ENCODE measurements at regions not wholly inside any gene's neighbourhood (a gene's known extent, or its start where the extent isn't known, plus 50 kb on each side); places are given as distances from the start of the nearest gene placed in this dataset.

DNA sequence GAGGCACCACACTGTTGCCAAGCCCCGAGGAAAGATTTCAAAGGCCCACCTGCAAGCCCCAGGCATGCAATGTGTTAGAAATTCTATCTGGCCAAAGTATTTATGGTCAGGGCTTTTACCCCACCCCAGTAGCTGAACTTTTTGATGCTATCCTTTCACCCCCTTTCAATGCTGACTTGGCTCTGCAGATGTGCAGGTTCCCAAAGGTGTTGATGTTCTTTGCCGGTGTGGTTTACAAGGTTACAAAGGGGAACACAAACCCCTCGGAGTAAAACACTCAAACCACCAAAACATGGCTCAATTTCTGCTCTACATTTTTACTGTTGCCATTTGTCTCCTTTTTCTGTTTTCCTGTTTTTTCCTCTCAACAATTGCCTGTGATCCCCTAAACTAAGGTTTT is 145.4 kb upstream of the BNIP2 start:
- H4K8ac ChIP-seq (ENCODE audit: low read depth, low read length) = no peak overlapping the region
- no peak overlapping the region for H2AFZ ChIP-seq (ENCODE audit: low read length)
- H3K4me2 ChIP-seq (ENCODE audit: insufficient read depth, low read length, poor library complexity, severe bottlenecking) = no peak overlapping the region
- no peak overlapping the region for H4K91ac ChIP-seq (ENCODE audit: low read depth, low read length, poor library complexity)
- DNase-seq (ENCODE audit: low spot score) = no peak
- no peak overlapping the region for H3K14ac ChIP-seq (ENCODE audit: low read length)
- no peak overlapping the region for H2BK120ac ChIP-seq (ENCODE audit: low read depth, low read length)
- no peak overlapping the region for H3K4me3 ChIP-seq (ENCODE audit: low read length in 2 of 2)
- no peak overlapping the region for H3K27ac ChIP-seq (replicated peaks; ENCODE audit: low read length)
- no peak overlapping the region for H3K4ac ChIP-seq (ENCODE audit: low read length)
- H3K27me3 ChIP-seq (ENCODE audit: control insufficient read depth in 3 of 3, insufficient read depth in 3 of 3, low read depth in 1 of 3, low read length in 3 of 3) = peaks cover 0 to 2% (median 0%) of the 10 kb centered on the region in 3 experiments
- no peak overlapping the region for H3K23ac ChIP-seq (ENCODE audit: low read depth, low read length, poor library complexity)
- no peaks in the 10 kb centered on the region for H3K79me1 ChIP-seq (ENCODE audit: low read depth, low read length)
- H3K9ac ChIP-seq (ENCODE audit: low read depth, low read length, poor library complexity) = no peak overlapping the region
- H3K4me1 ChIP-seq (ENCODE audit: control insufficient read depth in 2 of 2, insufficient read depth in 1 of 2, low read depth in 1 of 2, low read length in 2 of 2) = peaks cover 0 to 5% of the 10 kb centered on the region in 2 donors
- H2BK5ac ChIP-seq (ENCODE audit: low read length) = no peak overlapping the region
- H2AK5ac ChIP-seq (ENCODE audit: low read depth, low read length) = no peak overlapping the region
- no peak overlapping the region for H2BK15ac ChIP-seq (ENCODE audit: low read length)
- no peaks in the 10 kb centered on the region for H3K9me3 ChIP-seq (replicated peaks in 1 of 2; ENCODE audit: control insufficient read depth in 2 of 2, insufficient read depth in 1 of 2, low read depth in 1 of 2, low read length in 2 of 2)
- WGBS, 2 donors (ENCODE audit: extremely low coverage in 2 of 2, insufficient read length in 2 of 2, insufficient replicate concordance in 1 of 2) = no CpG with 5 or more reads among the region's 3 CpGs
- no peak overlapping the region for H3K18ac ChIP-seq (ENCODE audit: low read length)
- H2BK12ac ChIP-seq (ENCODE audit: low read length) = no peak overlapping the region
- H3K36me3 ChIP-seq (replicated peaks in 1 of 2; ENCODE audit: control insufficient read depth in 2 of 2, insufficient read depth in 2 of 2, low read length in 2 of 2) = no peaks in the 10 kb centered on the region

DNA sequence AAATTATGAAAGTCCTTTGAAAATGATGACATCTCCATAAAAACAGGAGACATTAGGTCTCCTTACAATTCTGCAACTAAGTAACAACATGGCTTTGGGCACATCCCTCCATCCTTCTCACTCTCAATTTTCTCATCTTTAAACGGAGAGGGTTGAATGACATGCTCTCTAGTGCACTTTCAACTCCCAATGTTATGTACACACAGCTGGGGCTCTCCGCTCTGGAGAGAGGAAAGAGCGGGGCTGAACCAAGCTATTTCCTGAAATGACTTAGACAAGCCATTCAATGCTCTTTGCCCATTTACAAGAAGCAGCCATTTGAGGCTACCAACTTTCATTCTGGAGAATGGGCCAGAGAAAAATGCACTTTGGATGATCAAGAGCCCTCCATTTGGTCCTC is 144.2 kb upstream of the BNIP2 start:
- H2BK12ac ChIP-seq (ENCODE audit: low read length) = no peak overlapping the region
- no peak overlapping the region for H3K23ac ChIP-seq (ENCODE audit: low read depth, low read length, poor library complexity)
- H3K9me3 ChIP-seq (replicated peaks in 1 of 2; ENCODE audit: control insufficient read depth in 2 of 2, insufficient read depth in 1 of 2, low read depth in 1 of 2, low read length in 2 of 2) = no peaks in the 10 kb centered on the region
- no peak overlapping the region for H3K14ac ChIP-seq (ENCODE audit: low read length)
- H3K4ac ChIP-seq (ENCODE audit: low read length) = no peak overlapping the region
- H2AFZ ChIP-seq (ENCODE audit: low read length) = no peak overlapping the region
- no peak overlapping the region for H2BK5ac ChIP-seq (ENCODE audit: low read length)
- no peak overlapping the region for H4K91ac ChIP-seq (ENCODE audit: low read depth, low read length, poor library complexity)
- no peak overlapping the region for H4K8ac ChIP-seq (ENCODE audit: low read depth, low read length)
- no peak overlapping the region for H3K9ac ChIP-seq (ENCODE audit: low read depth, low read length, poor library complexity)
- no peak overlapping the region for H3K18ac ChIP-seq (ENCODE audit: low read length)
- no peak overlapping the region for H3K27ac ChIP-seq (replicated peaks; ENCODE audit: low read length)
- no peaks in the 10 kb centered on the region for H3K79me1 ChIP-seq (ENCODE audit: low read depth, low read length)
- no peak for DNase-seq (ENCODE audit: low spot score)
- H3K4me1 ChIP-seq (ENCODE audit: control insufficient read depth in 2 of 2, insufficient read depth in 1 of 2, low read depth in 1 of 2, low read length in 2 of 2) = peaks cover 0 to 2% of the 10 kb centered on the region in 2 donors
- H3K4me2 ChIP-seq (ENCODE audit: insufficient read depth, low read length, poor library complexity, severe bottlenecking) = no peak overlapping the region
- no CpG with 5 or more reads among the region's 3 CpGs for WGBS, 2 donors (ENCODE audit: extremely low coverage in 2 of 2, insufficient read length in 2 of 2, insufficient replicate concordance in 1 of 2)
- no peak overlapping the region for H3K4me3 ChIP-seq (ENCODE audit: low read length in 2 of 2)
- peaks cover 0 to 7% (median 0%) of the 10 kb centered on the region in 3 experiments for H3K27me3 ChIP-seq (ENCODE audit: control insufficient read depth in 3 of 3, insufficient read depth in 3 of 3, low read depth in 1 of 3, low read length in 3 of 3)
- H2BK120ac ChIP-seq (ENCODE audit: low read depth, low read length) = no peak overlapping the region
- H3K36me3 ChIP-seq (replicated peaks in 1 of 2; ENCODE audit: control insufficient read depth in 2 of 2, insufficient read depth in 2 of 2, low read length in 2 of 2) = no peaks in the 10 kb centered on the region
- H2BK15ac ChIP-seq (ENCODE audit: low read length) = no peak overlapping the region
- H2AK5ac ChIP-seq (ENCODE audit: low read depth, low read length) = no peak overlapping the region

- Histone ChIP-seq H2BK12ac (ENCODE audit: low read length) (no peak overlapping the region), H3K27ac (replicated peaks; ENCODE audit: low read length) (no peak overlapping the region), H3K79me1 (ENCODE audit: low read depth, low read length) (no peaks in the 10 kb centered on the region), H3K23ac (ENCODE audit: low read depth, low read length, poor library complexity) (no peak overlapping the region), H2AFZ (ENCODE audit: low read length) (no peak overlapping the region), H3K4me1 (ENCODE audit: control insufficient read depth in 2 of 2, insufficient read depth in 1 of 2, low read depth in 1 of 2, low read length in 2 of 2) (no peaks in the 10 kb centered on the region), H2BK15ac (ENCODE audit: low read length) (no peak overlapping the region), H3K27me3 (ENCODE audit: control insufficient read depth in 3 of 3, insufficient read depth in 3 of 3, low read depth in 1 of 3, low read length in 3 of 3) (peaks cover 0 to 7% (median 0%) of the 10 kb centered on the region in 3 experiments), H2BK5ac (ENCODE audit: low read length) (no peak overlapping the region), H3K18ac (ENCODE audit: low read length) (no peak overlapping the region), H4K91ac (ENCODE audit: low read depth, low read length, poor library complexity) (no peak overlapping the region), H3K14ac (ENCODE audit: low read length) (no peak overlapping the region), H2AK5ac (ENCODE audit: low read depth, low read length) (no peak overlapping the region), H3K4me3 (ENCODE audit: low read length in 2 of 2) (no peak overlapping the region), H3K9me3 (replicated peaks in 1 of 2; ENCODE audit: control insufficient read depth in 2 of 2, insufficient read depth in 1 of 2, low read depth in 1 of 2, low read length in 2 of 2) (no peaks in the 10 kb centered on the region), H3K4me2 (ENCODE audit: insufficient read depth, low read length, poor library complexity, severe bottlenecking) (no peak overlapping the region), H2BK120ac (ENCODE audit: low read depth, low read length) (no peak overlapping the region), H3K9ac (ENCODE audit: low read depth, low read length, poor library complexity) (no peak overlapping the region), H3K36me3 (replicated peaks in 1 of 2; ENCODE audit: control insufficient read depth in 2 of 2, insufficient read depth in 2 of 2, low read length in 2 of 2) (no peaks in the 10 kb centered on the region), H3K4ac (ENCODE audit: low read length) (no peak overlapping the region), H4K8ac (ENCODE audit: low read depth, low read length) (no peak overlapping the region)
- WGBS, 2 donors (ENCODE audit: extremely low coverage in 2 of 2, insufficient read length in 2 of 2, insufficient replicate concordance in 1 of 2) = no CpG with 5 or more reads among the region's 5 CpGs
- DNase-seq (ENCODE audit: low spot score) = no peak
Measured at GRCh38 chr15:59830873-59831272, 141.8 kb upstream of the BNIP2 start.

DNA sequence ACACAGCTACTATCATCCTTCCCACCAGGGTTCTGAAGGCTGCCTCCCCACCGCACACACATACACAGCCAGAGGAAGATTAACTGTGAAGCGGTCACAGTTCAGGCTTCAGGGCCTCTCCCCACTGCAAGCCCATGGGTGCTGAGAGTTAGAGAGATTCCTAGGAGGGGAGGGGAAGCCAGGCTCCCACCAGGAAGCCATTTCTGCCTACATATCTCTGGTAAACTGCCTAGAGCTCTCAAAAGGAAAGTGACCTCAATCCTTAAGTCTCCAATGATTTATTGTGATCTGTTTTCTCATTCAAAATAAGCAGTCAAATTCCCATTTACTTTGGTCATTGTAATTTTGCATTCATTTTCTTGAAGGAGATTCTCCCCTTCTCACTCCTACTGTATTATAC is 141.0 kb upstream of the BNIP2 start:
- H2BK12ac ChIP-seq (ENCODE audit: low read length) = no peak overlapping the region
- H2BK15ac ChIP-seq (ENCODE audit: low read length) = no peak overlapping the region
- no peaks in the 10 kb centered on the region for H3K36me3 ChIP-seq (replicated peaks in 1 of 2; ENCODE audit: control insufficient read depth in 2 of 2, insufficient read depth in 2 of 2, low read length in 2 of 2)
- no peak overlapping the region for H4K8ac ChIP-seq (ENCODE audit: low read depth, low read length)
- no peak overlapping the region for H3K14ac ChIP-seq (ENCODE audit: low read length)
- no peak overlapping the region for H2AFZ ChIP-seq (ENCODE audit: low read length)
- H3K4me3 ChIP-seq (ENCODE audit: low read length in 2 of 2) = no peak overlapping the region
- H3K4me2 ChIP-seq (ENCODE audit: insufficient read depth, low read length, poor library complexity, severe bottlenecking) = no peak overlapping the region
- no peak overlapping the region for H3K9ac ChIP-seq (ENCODE audit: low read depth, low read length, poor library complexity)
- no peak overlapping the region for H4K91ac ChIP-seq (ENCODE audit: low read depth, low read length, poor library complexity)
- H3K4ac ChIP-seq (ENCODE audit: low read length) = no peak overlapping the region
- H2BK120ac ChIP-seq (ENCODE audit: low read depth, low read length) = no peak overlapping the region
- DNase-seq (ENCODE audit: low spot score) = no peak
- H3K23ac ChIP-seq (ENCODE audit: low read depth, low read length, poor library complexity) = no peak overlapping the region
- H3K79me1 ChIP-seq (ENCODE audit: low read depth, low read length) = no peaks in the 10 kb centered on the region
- no peak overlapping the region for H2AK5ac ChIP-seq (ENCODE audit: low read depth, low read length)
- no peaks in the 10 kb centered on the region for H3K4me1 ChIP-seq (ENCODE audit: control insufficient read depth in 2 of 2, insufficient read depth in 1 of 2, low read depth in 1 of 2, low read length in 2 of 2)
- no peak overlapping the region for H3K18ac ChIP-seq (ENCODE audit: low read length)
- peaks cover 0 to 7% (median 0%) of the 10 kb centered on the region in 3 experiments for H3K27me3 ChIP-seq (ENCODE audit: control insufficient read depth in 3 of 3, insufficient read depth in 3 of 3, low read depth in 1 of 3, low read length in 3 of 3)
- no peaks in the 10 kb centered on the region for H3K9me3 ChIP-seq (replicated peaks in 1 of 2; ENCODE audit: control insufficient read depth in 2 of 2, insufficient read depth in 1 of 2, low read depth in 1 of 2, low read length in 2 of 2)
- WGBS, 2 donors (ENCODE audit: extremely low coverage in 2 of 2, insufficient read length in 2 of 2, insufficient replicate concordance in 1 of 2) = no CpG with 5 or more reads among the region's 2 CpGs
- H3K27ac ChIP-seq (replicated peaks; ENCODE audit: low read length) = no peak overlapping the region
- no peak overlapping the region for H2BK5ac ChIP-seq (ENCODE audit: low read length)

All from neuronal stem cell (in vitro differentiated cells).